ENCODE measurements at regions not wholly inside any gene's neighbourhood (a gene's known extent, or its start where the extent isn't known, plus 50 kb on each side); places are given as distances from the start of the nearest gene placed in this dataset.
"Not testable (repeated sequence)": the region's sequence is repeated elsewhere in the genome, so short reads cannot be mapped to it uniquely, and the experiment has no call there.

GRCh38 chr13:107669391-107669993, 545.8 kb downstream of the LIG4 start:
- DNase-seq (ENCODE audit: low spot score) = no peak

GRCh38 chr13:107665926-107666458, 549.3 kb downstream of the LIG4 start:
- no peak for DNase-seq (ENCODE audit: low spot score)

GRCh38 chr13:107650081-107650701, 565.1 kb downstream of the LIG4 start:
- DNase-seq (ENCODE audit: low spot score) = peak; percentile 64

- no peak for DNase-seq (ENCODE audit: low spot score)
These were observed 566.3 kb downstream of the LIG4 start for GRCh38 chr13:107649079-107649478.

GRCh38 chr13:107644136-107644535, 571.2 kb downstream of the LIG4 start:
- no peak for DNase-seq (ENCODE audit: low spot score)

- DNase-seq (ENCODE audit: low spot score) = no peak
These were observed 571.7 kb downstream of the LIG4 start for GRCh38 chr13:107643615-107644014.

GRCh38 chr13:107642831-107643230, 572.5 kb downstream of the LIG4 start:
- DNase-seq (ENCODE audit: low spot score) = no peak

- no peak for DNase-seq (ENCODE audit: low spot score)
These were observed 573.8 kb downstream of the LIG4 start for GRCh38 chr13:107641574-107641973.

- DNase-seq (ENCODE audit: low spot score) = no peak
These were observed 589.7 kb downstream of the LIG4 start for GRCh38 chr13:107625648-107626047.

GRCh38 chr13:107617527-107617926, 597.8 kb downstream of the LIG4 start:
- no peak for DNase-seq (ENCODE audit: low spot score)

GRCh38 chr13:107612376-107612775, 603.0 kb downstream of the LIG4 start:
- DNase-seq (ENCODE audit: low spot score) = no peak

GRCh38 chr13:107608736-107609135, 606.6 kb downstream of the LIG4 start:
- DNase-seq (ENCODE audit: low spot score) = no peak

GRCh38 chr13:107600971-107601370, 614.4 kb downstream of the LIG4 start:
- no peak for DNase-seq (ENCODE audit: low spot score)

- not testable (repeated sequence) for DNase-seq (ENCODE audit: low spot score)
These were observed 619.0 kb downstream of the LIG4 start for GRCh38 chr13:107596306-107596705.

- no peak for DNase-seq (ENCODE audit: low spot score)
These were observed 624.8 kb downstream of the LIG4 start for GRCh38 chr13:107590556-107590955.

- no peak for DNase-seq (ENCODE audit: low spot score)
These were observed 627.7 kb downstream of the LIG4 start for GRCh38 chr13:107587681-107588080.

- no peak for DNase-seq (ENCODE audit: low spot score)
These were observed 629.1 kb downstream of the LIG4 start for GRCh38 chr13:107586216-107586615.

- no peak for DNase-seq (ENCODE audit: low spot score)
These were observed 629.7 kb downstream of the LIG4 start for GRCh38 chr13:107585469-107586180.

- no peak for DNase-seq (ENCODE audit: low spot score)
These were observed 633.2 kb downstream of the LIG4 start for GRCh38 chr13:107582171-107582570.

- peak; percentile 11 for DNase-seq (ENCODE audit: low spot score)
These were observed 634.5 kb downstream of the LIG4 start for GRCh38 chr13:107580741-107581412.

GRCh38 chr13:107576430-107576829, 638.9 kb downstream of the LIG4 start:
- no peak for DNase-seq (ENCODE audit: low spot score)

- DNase-seq (ENCODE audit: low spot score) = no peak
These were observed 640.7 kb downstream of the LIG4 start for GRCh38 chr13:107574517-107575210.
